Mesendoderm (in vitro differentiated cells): ENCODE measurements at regions not wholly inside any gene's neighbourhood (a gene's known extent, or its start where the extent isn't known, plus 50 kb on each side); places are given as distances from the start of the nearest gene placed in this dataset.

Source experiments
- DNase-seq: peaks from one replicate; pipeline ENCODE4 v3.0.0; 2013
- H2AK5ac ChIP-seq: 2 replicates; pipeline ENCODE4 v1.6.1; 2013; ENCODE audit warnings: low read length, inconsistent platforms
- H2BK120ac ChIP-seq: 2 replicates; pipeline ENCODE4 v1.6.1; 2013; ENCODE audit warnings: low read depth, mild to moderate bottlenecking, low read length, moderate library complexity, mixed read lengths
- H2BK15ac ChIP-seq: replicated peaks from 2 replicates; pipeline ENCODE4 v1.6.1; 2013; ENCODE audit warnings: low read depth, mild to moderate bottlenecking, moderate library complexity
- H2BK5ac ChIP-seq: 2 replicates; pipeline ENCODE4 v1.6.1; 2013; ENCODE audit warnings: low read length, inconsistent platforms
- H3K18ac ChIP-seq: 2 replicates; pipeline ENCODE4 v1.6.1; 2013; ENCODE audit warnings: mild to moderate bottlenecking, low read length, mixed read lengths
- H3K23ac ChIP-seq: one replicate; pipeline ENCODE4 v1.6.1; 2013; ENCODE audit warnings: low read length
- H3K27ac ChIP-seq: 2 replicates; pipeline ENCODE4 v1.5.1; 2013; ENCODE audit warnings: low read depth, mild to moderate bottlenecking, inconsistent platforms, low read length, moderate library complexity
- H3K27me3 ChIP-seq: 2 replicates; pipeline ENCODE4 v1.6.1; 2013; ENCODE audit warnings: low read length, control low read depth, mild to moderate bottlenecking, inconsistent platforms; ENCODE audit not compliant: insufficient read depth, poor library complexity
- H3K36me3 ChIP-seq: 2 replicates; pipeline ENCODE4 v1.6.1; 2013; ENCODE audit warnings: low read length, inconsistent platforms; ENCODE audit not compliant: control insufficient read depth, insufficient read depth
- H3K4ac ChIP-seq: one replicate; pipeline ENCODE4 v1.6.1; 2013; ENCODE audit warnings: low read depth, mild to moderate bottlenecking, low read length, moderate library complexity
- H3K4me1 ChIP-seq: 2 replicates; pipeline ENCODE4 v1.6.1; 2013; ENCODE audit warnings: low read depth, low read length, inconsistent platforms; ENCODE audit not compliant: control insufficient read depth
- H3K4me2 ChIP-seq: 2 replicates; pipeline ENCODE4 v1.6.1; 2013; ENCODE audit warnings: low read length
- H3K4me3 ChIP-seq: 2 replicates; pipeline ENCODE4 v1.5.1; 2013; ENCODE audit warnings: mild to moderate bottlenecking, low read length
- H3K56ac ChIP-seq: one replicate; pipeline ENCODE4 v1.6.1; 2013; ENCODE audit warnings: low read length
- H3K79me1 ChIP-seq: 2 replicates; pipeline ENCODE4 v1.6.1; 2013; ENCODE audit warnings: low read length, inconsistent platforms
- H3K79me2 ChIP-seq: 2 replicates; pipeline ENCODE4 v1.6.1; 2013; ENCODE audit warnings: mild to moderate bottlenecking, low read length; ENCODE audit not compliant: control insufficient read depth, insufficient read depth
- H3K9ac ChIP-seq: 2 replicates; pipeline ENCODE4 v1.6.1; 2013; ENCODE audit warnings: low read length, inconsistent platforms
- H4K5ac ChIP-seq: one replicate; pipeline ENCODE4 v1.6.1; 2013; ENCODE audit warnings: low read length
- H4K8ac ChIP-seq: one replicate; pipeline ENCODE4 v1.6.1; 2013; ENCODE audit warnings: low read depth, mild to moderate bottlenecking, control low read depth, low read length, moderate library complexity
- WGBS: extraction: QIAGEN DNeasy Blood & Tissue Kit; methylation state at CpG from one replicate; pipeline ENCODE4 v1.1.7; 2013; ENCODE audit warnings: low lambda C conversion rate, missing lambda C conversion rate; ENCODE audit not compliant: insufficient coverage; ENCODE audit errors: extremely low coverage; 5-methylcytosine and 5-hydroxymethylcytosine counted together

DNA sequence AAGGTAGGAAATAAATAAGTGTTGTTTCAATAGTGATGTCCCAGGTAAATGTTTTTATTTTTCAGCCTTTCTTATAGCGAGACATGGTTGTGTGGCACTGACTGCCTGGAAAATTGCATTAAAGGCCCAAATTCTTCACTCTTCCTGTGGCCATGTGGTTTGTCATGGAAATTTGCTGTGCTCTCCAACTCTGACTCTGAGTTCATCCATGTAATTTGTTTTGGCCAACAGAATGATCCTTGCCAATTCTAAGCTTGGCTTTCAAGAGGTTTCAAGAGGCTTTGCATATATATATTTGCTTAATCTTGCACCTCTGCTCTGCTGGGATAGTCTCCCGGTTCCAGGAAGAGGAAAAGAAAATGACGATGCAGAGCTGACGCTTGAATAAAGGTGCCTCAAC is 107.5 kb upstream of the ARHGEF26 start:
- H3K79me1 ChIP-seq = no peaks in the 10 kb centered on the region
- no peak for DNase-seq

DNA sequence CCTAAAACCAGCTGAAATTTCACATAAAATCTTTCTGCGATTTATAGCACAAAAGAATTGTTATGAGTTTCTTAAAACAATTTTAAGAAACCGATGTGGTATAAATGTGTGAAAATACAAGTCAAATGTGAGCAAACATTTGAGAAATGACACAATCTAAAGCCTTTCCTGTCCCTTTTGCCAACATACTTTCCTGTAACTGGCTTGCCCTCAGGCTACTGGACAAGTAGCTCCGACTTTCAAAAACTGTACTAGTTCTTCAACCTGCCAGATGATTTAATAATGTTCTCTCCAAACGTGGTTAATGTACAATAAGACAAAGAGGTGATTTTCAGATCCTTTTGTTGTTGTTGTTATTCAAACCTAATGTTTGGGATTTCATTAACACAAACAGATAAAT is 105.9 kb upstream of the ARHGEF26 start:
- no peak overlapping the region for H2BK5ac ChIP-seq

More for the DNA sequence above, 107.5 kb upstream of the ARHGEF26 start:
- no peak overlapping the region for H3K18ac ChIP-seq
- H3K4ac ChIP-seq = no peak overlapping the region
- H3K27me3 ChIP-seq = no peaks in the 10 kb centered on the region
- H3K36me3 ChIP-seq = no peaks in the 10 kb centered on the region
- H3K27ac ChIP-seq = no peak overlapping the region
- H3K56ac ChIP-seq = no peak overlapping the region
- no peak overlapping the region for H2AK5ac ChIP-seq
- H2BK120ac ChIP-seq = no peak overlapping the region
- H2BK5ac ChIP-seq = no peak overlapping the region
- H3K23ac ChIP-seq = no peak overlapping the region
- no CpG with 5 or more reads among the region's 4 CpGs for WGBS
- no peak overlapping the region for H4K8ac ChIP-seq
- no peak overlapping the region for H4K5ac ChIP-seq
- no peak overlapping the region for H3K4me3 ChIP-seq
- no peak overlapping the region for H2BK15ac ChIP-seq
- no peak overlapping the region for H3K4me2 ChIP-seq
- H3K9ac ChIP-seq = no peak overlapping the region
- no peaks in the 10 kb centered on the region for H3K4me1 ChIP-seq
- H3K79me2 ChIP-seq = no peaks in the 10 kb centered on the region

DNA sequence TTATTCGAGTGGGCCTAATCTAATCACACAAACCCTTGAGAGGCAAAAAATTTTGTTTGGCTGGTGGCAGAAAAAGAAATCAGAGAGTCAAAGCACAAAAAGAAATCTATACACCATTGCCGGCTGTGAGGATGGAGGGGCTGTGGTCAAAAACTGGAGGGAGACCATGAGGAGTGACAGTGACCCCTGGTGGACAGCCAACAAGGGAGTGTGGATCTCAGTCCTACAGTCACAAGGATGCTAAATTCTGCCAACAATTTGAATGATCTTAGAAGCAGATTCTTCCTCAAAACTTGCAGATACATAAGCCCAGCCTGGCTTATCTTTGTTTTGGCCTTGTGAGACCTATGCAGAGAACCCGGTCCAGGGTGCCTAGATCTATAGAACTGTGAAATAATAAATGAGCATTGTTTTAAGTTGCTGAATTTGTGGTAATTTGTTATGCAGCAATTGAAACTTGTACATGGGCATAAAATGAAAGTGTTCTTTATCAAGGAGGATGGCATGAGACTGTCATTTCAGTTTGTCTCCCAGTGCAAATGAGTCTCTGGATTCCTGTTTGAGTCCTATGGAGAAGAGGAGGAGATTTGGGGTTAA is 103.0 kb upstream of the ARHGEF26 start:
- no CpG with 5 or more reads among the region's 3 CpGs for WGBS
- no peak overlapping the region for H3K4ac ChIP-seq
- no peak overlapping the region for H3K56ac ChIP-seq
- no peak overlapping the region for H3K4me2 ChIP-seq
- no peak overlapping the region for H2AK5ac ChIP-seq
- H3K79me1 ChIP-seq = no peaks in the 10 kb centered on the region
- H3K4me3 ChIP-seq = no peak overlapping the region
- H2BK5ac ChIP-seq = no peak overlapping the region
- no peaks in the 10 kb centered on the region for H3K4me1 ChIP-seq
- no peak overlapping the region for H3K9ac ChIP-seq
- H4K8ac ChIP-seq = no peak overlapping the region
- H3K79me2 ChIP-seq = no peaks in the 10 kb centered on the region
- H3K36me3 ChIP-seq = no peaks in the 10 kb centered on the region
- H3K23ac ChIP-seq = no peak overlapping the region
- DNase-seq = peak; percentile 70
- no peak overlapping the region for H2BK15ac ChIP-seq
- H3K18ac ChIP-seq = no peak overlapping the region
- H4K5ac ChIP-seq = no peak overlapping the region
- no peak overlapping the region for H3K27ac ChIP-seq
- no peak overlapping the region for H2BK120ac ChIP-seq
- no peaks in the 10 kb centered on the region for H3K27me3 ChIP-seq

More for the DNA sequence above, 105.9 kb upstream of the ARHGEF26 start:
- no peak for DNase-seq
- Histone ChIP-seq H3K27ac (no peak overlapping the region), H3K23ac (no peak overlapping the region), H3K4me2 (no peak overlapping the region), H3K18ac (no peak overlapping the region), H2AK5ac (no peak overlapping the region), H2BK15ac (no peak overlapping the region), H3K27me3 (no peaks in the 10 kb centered on the region), H3K4me3 (no peak overlapping the region), H4K8ac (no peak overlapping the region), H3K9ac (no peak overlapping the region), H2BK120ac (no peak overlapping the region), H3K56ac (no peak overlapping the region), H3K36me3 (no peaks in the 10 kb centered on the region), H4K5ac (no peak overlapping the region), H3K79me2 (no peaks in the 10 kb centered on the region), H3K4ac (no peak overlapping the region), H3K79me1 (no peaks in the 10 kb centered on the region), H3K4me1 (no peaks in the 10 kb centered on the region)
- WGBS = no CpG with 5 or more reads among the region's 4 CpGs

DNA sequence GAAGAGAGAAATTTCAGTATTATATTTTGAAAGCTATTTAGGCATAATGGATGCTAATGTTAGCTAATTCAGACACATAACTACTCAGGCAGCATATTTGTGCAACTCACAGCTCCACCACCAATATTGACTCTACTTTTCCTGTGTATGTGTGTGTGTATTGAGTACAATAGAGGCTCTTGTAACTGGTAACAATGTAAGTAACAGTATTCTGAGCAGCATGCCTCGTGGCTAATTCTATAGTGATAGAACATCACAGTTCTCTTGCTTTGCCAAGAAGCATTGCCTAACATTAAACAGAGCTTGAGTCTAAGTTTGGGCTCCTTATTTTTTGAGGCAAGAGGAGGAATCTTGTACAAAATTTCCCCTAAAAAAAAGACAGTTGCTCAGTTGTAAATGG is 98.6 kb upstream of the ARHGEF26 start:
- H3K9ac ChIP-seq = no peak overlapping the region
- no peak overlapping the region for H3K27ac ChIP-seq

DNA sequence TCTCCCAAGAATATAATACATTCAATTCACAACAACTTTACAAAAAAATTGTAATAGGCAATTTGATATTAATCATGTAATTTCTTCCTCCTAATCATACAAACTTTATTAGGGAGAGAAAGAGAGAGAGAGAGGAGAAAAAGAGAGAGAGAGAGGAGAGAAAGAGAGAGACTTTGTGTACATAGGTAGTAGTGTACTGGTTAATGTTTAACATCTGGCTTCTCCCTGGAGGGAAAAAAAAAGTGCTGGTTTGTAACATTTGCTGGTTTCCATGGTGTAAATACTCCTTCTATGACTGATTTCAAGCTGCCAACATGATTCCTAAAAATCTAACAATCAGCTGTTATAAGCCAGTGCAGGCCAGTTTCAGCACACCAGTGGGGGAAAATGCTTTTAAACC is 98.0 kb upstream of the ARHGEF26 start:
- H3K4me2 ChIP-seq = no peak overlapping the region
- no peak overlapping the region for H2BK5ac ChIP-seq
- H3K27ac ChIP-seq = no peak overlapping the region
- H3K4me1 ChIP-seq = no peaks in the 10 kb centered on the region
- H3K36me3 ChIP-seq = no peaks in the 10 kb centered on the region
- no peak overlapping the region for H4K5ac ChIP-seq
- no peak overlapping the region for H3K23ac ChIP-seq
- H3K4me3 ChIP-seq = no peak overlapping the region
- DNase-seq = no peak
- H3K56ac ChIP-seq = no peak overlapping the region
- no peaks in the 10 kb centered on the region for H3K27me3 ChIP-seq
- no peaks in the 10 kb centered on the region for H3K79me2 ChIP-seq
- H3K9ac ChIP-seq = no peak overlapping the region
- no peak overlapping the region for H3K18ac ChIP-seq
- H2AK5ac ChIP-seq = no peak overlapping the region
- no peak overlapping the region for H4K8ac ChIP-seq
- no peak overlapping the region for H2BK15ac ChIP-seq
- H3K4ac ChIP-seq = no peak overlapping the region
- H2BK120ac ChIP-seq = no peak overlapping the region
- no peaks in the 10 kb centered on the region for H3K79me1 ChIP-seq

More for the DNA sequence above, 98.6 kb upstream of the ARHGEF26 start:
- no CpG with 5 or more reads among the region's 1 CpG for WGBS
- Histone ChIP-seq H3K36me3 (no peaks in the 10 kb centered on the region), H3K56ac (no peak overlapping the region), H2AK5ac (no peak overlapping the region), H3K23ac (no peak overlapping the region), H4K8ac (no peak overlapping the region), H3K4me1 (no peaks in the 10 kb centered on the region), H3K4me3 (no peak overlapping the region), H3K4me2 (no peak overlapping the region), H2BK120ac (no peak overlapping the region), H3K79me1 (no peaks in the 10 kb centered on the region), H3K18ac (no peak overlapping the region), H2BK5ac (no peak overlapping the region), H3K27me3 (no peaks in the 10 kb centered on the region), H4K5ac (no peak overlapping the region), H3K79me2 (no peaks in the 10 kb centered on the region), H2BK15ac (no peak overlapping the region), H3K4ac (no peak overlapping the region)
- no peak for DNase-seq

DNA sequence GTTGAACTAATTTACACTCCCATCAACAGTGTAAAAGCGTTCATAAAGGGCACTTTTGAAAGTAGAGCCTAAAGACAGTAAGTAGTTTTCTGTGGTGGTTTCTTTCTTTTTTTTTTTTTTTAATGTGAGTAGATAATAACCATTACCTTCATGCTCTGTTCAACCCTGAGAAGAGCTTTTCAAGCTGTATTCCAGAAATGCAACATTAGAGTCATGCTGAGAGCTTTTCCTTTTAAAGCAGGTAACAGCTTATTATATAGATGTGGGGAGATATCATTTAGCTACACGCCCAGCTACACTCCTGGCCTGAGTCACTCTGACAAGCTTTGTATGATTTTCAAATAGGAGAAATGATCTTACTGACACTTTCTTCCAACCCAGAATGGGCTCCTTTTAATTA is 96.2 kb upstream of the ARHGEF26 start:
- WGBS = no CpG with 5 or more reads among the region's 2 CpGs
- H4K8ac ChIP-seq = no peak overlapping the region
- no peak overlapping the region for H3K9ac ChIP-seq
- H3K4ac ChIP-seq = no peak overlapping the region
- no peaks in the 10 kb centered on the region for H3K4me1 ChIP-seq
- no peak overlapping the region for H2AK5ac ChIP-seq
- H3K18ac ChIP-seq = no peak overlapping the region
- no peaks in the 10 kb centered on the region for H3K36me3 ChIP-seq
- no peak overlapping the region for H2BK5ac ChIP-seq
- no peaks in the 10 kb centered on the region for H3K79me2 ChIP-seq
- no peak overlapping the region for H2BK120ac ChIP-seq
- H3K79me1 ChIP-seq = no peaks in the 10 kb centered on the region
- DNase-seq = no peak
- no peak overlapping the region for H3K56ac ChIP-seq
- no peaks in the 10 kb centered on the region for H3K27me3 ChIP-seq
- no peak overlapping the region for H3K27ac ChIP-seq
- H2BK15ac ChIP-seq = no peak overlapping the region
- H4K5ac ChIP-seq = no peak overlapping the region
- H3K23ac ChIP-seq = no peak overlapping the region
- H3K4me2 ChIP-seq = no peak overlapping the region
- no peak overlapping the region for H3K4me3 ChIP-seq
